CD4-positive, alpha-beta T cell treated with Interleukin-1 beta for 1 hour (primary cell): ENCODE measurements at regions not wholly inside any gene's neighbourhood (a gene's known extent, or its start where the extent isn't known, plus 50 kb on each side); places are given as distances from the start of the nearest gene placed in this dataset.
"Not testable (repeated sequence)": the region's sequence is repeated elsewhere in the genome, so short reads cannot be mapped to it uniquely, and the experiment has no call there.

ENCODE experiments used
- DNase-seq, 2 donors: peaks; one replicate each; pipeline ENCODE4 v3.0.0-alpha.2; 2020 to 2022

DNA sequence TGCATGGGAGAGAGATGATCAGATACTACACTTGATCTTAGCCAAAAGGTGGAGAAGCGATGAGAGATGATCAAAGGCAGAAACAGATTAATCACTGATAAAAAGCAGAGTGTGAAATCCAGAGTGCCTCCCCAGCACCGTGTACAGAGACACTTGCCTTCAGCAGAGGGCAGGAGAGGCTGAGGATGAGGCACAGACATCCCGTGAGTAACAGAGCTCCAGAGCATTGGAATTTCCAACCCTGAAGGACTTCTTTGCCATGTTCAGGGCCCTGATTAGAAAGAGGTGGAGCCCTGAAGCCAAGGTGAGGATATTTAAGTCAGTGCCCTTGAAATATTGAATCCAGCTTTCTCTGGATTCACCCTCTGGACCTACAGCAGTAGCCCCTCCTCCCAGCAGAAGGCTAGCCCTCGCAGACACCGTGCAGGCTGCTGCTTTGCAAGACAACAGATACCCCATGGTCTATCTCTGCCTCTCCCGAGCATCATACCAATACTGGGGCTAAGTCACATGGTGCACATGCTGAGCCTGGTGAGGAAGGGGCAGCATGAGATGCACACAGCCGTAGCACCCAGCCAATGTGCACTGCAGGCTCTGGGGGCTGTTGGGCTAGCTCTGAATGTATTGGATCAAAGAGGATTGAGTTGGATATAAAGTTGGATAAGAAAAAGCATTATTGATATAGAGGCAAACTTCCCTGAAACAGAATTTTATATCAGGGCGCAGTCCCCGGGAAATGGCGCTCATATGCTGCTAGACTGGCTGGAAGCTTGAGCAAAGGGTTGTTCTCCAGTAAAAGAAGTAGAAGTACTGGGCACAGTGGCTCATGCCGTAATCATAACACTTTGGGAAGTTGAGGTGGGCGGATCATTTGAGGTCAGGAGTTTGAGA lies 200.3 kb upstream of the B3GAT1 start:
- DNase-seq = no peak

DNA sequence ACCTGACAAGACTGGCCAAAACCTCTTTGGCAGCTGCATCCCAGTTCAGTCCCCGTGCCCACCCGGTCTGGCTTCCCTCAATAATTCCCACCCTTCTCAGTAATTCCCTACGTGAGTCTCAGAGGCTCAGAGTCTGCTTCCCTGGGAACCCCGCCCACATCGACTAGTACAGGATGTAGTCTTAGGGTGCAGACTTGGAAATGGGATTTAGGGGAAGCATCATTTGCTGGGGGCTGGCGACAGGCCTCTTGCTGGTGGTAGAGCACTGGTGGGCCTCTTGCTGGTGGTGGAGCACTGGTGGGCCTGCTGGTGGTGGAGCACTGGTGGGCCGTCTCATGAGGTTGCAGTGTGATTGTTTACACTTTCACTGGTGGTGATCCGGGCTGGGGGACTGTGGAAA lies 199.5 kb upstream of the B3GAT1 start:
- no peak for DNase-seq

DNA sequence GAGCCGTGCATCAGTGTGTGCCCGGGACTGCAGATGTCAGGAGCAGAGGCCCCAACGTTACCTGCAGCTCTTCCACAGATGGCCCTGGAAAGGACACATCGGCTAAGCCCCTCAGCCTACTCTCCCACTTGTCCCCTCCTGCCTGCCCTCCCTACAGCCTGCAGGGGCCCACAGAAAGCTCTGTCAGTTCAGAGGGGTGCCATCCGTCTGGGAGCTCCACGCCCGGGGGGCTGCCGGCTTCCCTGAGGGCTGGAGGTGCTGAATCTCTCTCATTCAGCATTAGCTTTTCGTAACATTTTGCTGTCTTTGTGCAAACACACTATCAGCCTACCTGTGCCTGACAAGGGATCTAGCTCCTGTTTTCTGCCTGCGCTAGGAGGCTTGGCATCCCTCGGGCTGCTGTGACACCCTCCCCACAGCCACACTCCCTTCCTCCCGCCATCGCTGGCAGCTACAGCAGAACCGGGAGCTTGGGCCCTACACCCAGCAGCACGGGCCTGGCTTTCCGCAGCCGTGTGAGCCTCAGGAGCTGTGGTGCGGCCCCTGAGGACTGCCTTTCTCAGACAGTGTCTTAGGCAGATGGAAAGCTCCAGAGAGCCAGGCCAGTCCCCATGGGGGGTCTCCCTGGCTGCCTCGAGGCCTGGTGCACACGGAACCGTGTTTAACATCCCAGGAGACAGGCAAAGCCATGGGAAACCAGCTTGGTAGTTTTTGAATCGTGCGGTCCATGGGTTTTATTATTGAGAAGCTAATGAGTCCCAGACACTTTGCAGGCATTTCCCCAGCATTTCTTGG lies 198.3 kb upstream of the B3GAT1 start:
- no peak for DNase-seq

- DNase-seq = no peak
Observed at GRCh38 chr11:134609361-134610115, 197.5 kb upstream of the B3GAT1 start.

DNA sequence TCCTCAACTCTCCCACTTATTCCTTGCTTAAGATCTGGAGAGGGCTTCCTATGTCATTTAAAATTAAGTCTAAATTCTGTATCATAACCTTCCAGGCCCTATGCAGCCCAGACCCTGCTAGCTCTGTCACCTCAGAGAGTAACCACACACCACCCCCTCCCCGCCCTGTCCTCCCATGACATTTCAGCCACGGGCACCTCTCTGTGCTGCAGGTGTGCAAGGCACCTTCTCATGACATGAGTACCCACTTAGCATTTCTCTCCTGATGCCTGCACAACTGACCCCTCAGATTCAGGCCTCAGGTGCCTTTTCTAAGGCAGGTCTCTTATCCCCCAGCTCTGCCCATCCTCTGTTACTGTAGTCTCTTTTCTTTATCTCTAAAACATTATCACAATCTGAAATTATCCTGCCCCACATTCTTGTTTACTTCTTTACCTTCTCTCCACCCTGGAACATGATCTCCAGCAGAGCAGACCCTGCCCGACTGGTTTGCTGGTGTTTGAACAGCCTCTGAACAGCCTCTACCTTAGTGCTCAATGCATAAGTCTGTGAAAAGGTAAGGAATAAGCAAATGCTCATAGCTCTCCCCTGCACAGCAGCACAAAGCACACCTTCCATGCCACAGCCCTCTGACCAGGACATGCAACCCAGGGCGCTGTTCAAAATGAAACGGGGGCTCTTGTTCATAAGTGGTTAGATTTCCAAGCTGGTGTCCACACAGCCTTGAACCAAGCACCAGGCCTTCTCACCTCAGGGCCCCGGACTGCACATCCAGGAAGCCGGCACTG lies 196.1 kb upstream of the B3GAT1 start:
- DNase-seq = no peak

DNA sequence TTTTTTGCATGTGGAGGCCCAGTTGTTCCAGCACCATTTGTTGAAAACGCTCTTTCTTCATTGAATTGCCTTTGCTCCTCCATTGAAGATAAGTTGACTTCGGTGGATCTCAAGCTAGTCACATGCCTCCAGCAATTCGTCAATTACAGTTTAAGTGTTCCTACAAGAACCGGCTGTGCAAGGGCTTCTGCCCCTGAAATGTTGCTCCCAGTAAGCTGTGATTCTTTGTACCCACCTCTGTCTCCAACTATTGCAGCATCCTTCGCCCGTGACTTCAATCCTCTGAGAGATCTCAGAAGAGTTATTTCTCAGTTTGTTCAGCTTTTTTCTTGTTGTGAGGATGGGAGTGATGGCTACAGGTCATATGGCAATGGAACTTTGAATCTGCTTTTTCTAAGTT lies 194.2 kb upstream of the B3GAT1 start:
- DNase-seq = no peak

GRCh38 chr11:134604886-134605285 lies 192.8 kb upstream of the B3GAT1 start:
- DNase-seq = no peak

DNA sequence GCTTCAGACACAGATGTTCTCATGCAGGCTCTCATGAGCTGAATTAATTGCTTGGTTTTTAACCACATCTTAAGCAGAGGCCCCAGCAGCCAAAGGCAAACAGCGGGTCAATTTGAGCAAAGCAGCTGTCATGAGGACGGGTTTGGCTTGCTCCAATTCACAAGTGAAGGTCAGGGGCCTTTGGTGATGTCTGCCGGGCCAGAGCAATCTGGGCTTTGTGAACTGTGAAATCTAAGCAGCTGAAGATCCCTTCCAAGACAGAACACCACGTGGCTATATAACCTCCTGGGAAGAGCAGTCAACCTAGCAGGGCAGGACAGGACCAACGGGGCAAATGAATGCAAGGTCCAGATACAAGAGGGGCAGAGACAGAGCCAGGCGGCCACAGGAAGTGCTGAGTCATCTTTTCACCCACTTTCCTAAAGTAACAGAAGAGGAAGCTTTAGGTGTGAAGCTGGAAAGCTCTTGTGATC lies 187.3 kb upstream of the B3GAT1 start:
- no peak for DNase-seq

DNA sequence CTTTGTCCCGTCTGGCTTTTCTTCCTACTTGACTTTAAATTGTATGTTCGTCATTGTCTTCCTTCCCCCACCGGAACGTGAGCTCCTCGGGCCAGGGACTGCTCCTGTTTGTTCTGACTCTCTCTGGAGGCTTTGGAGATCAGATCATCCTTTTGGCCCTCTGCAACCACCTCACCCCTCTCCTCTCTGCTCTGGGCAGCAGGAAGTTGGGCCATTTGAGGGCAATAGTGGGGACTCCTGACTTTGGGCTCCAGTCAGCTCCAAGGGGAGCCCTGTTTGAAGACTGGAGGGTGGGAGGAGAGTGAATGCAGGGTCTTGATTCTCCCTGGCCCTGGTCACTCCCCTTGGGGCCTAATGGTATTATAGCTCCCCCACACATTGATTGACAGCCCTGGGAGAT lies 186.3 kb upstream of the B3GAT1 start:
- DNase-seq = no peak

DNA sequence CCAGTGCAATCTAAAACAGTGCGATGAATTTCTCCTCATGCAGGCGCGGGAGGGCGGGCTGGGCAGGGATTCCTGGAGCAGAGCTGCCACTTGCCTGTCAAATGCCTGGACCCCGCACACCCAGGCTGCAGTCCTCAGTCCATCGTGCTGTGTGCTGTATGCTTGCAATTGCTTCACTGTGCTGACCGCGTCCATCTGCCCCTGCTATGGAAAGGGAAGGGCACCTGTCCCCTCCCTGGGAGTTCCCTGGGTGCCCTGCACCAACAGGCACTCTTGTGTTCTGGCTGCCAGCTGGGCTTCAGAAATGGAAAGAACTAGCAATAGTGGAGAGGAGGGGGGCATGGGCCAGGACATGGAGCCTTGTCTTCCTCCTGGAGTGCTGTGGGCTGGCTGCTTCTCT lies 185.4 kb upstream of the B3GAT1 start:
- no peak for DNase-seq

DNA sequence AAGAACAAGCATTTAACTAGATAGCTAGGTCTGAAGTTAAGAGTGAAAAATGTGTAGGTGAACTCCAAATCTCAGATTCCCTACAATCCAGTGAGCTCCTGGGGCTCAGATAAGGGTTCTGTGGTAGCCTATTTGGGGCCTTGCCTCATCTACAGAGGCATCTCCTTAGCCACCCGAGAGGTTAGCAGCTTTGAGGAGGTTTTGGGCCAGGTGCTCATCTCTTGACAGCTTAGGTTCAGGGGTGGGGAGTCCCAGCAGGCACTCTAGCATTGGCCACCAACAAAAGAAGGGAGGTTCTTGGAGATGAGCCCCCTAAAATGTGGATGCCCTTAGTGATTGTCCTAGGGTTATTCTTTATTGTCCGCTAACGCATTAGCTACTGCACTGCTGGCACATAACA lies 184.4 kb upstream of the B3GAT1 start:
- no peak for DNase-seq

DNA sequence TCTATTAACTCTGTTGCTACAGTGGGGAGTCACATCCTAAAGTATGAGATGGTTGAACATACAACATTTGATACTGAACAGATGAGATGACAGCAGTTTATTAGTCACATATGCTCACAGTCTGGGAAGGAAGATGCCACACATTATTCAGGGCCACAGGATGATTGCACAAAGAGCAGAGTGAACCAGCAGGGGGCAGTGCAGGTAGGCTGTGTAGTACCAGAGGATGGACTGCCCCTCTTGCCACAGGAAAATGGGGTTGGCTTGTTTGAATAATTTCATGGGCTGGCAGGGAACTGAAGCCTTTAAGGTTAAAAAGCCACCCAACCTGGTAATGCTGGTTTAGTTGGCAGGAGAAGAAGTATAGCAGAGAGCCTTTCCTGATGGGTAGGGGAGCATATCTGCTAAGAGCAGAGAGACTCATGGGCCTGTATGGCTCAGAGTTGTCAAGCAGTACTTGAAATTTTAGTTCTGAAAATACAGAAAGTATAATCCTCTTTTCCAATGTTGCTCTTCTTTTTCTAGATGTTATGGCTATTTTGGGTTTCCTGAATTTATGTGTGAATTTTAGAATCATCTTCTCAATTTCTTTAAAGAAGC lies 180.4 kb upstream of the B3GAT1 start:
- DNase-seq = peak in 1 of 2 donors; percentile 24

- no peak for DNase-seq
Observed at GRCh38 chr11:134591338-134591737, 179.3 kb upstream of the B3GAT1 start.

DNA sequence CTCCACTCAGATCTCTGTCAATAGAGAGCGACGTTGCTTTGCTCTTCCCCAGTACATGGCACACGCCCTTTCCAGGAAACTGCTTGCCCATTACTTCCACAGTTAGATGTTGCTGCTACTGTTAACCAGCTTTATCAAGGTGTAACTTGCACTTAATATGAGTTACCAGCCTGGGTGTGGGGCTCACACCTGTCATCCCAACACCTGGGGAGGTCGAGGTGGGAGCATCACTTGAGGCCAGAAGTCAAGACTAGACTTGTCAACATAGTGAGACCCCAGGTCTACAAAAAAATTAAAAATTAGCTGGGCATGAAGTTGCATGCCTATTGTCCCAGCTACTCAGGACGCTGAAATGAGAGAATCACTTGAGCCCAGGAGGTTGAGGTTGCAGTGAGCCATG lies 177.1 kb upstream of the B3GAT1 start:
- no peak for DNase-seq

GRCh38 chr11:134588460-134589110 lies 176.5 kb upstream of the B3GAT1 start:
- not testable (repeated sequence) for DNase-seq

GRCh38 chr11:134587345-134587744 lies 175.3 kb upstream of the B3GAT1 start:
- no peak for DNase-seq

DNA sequence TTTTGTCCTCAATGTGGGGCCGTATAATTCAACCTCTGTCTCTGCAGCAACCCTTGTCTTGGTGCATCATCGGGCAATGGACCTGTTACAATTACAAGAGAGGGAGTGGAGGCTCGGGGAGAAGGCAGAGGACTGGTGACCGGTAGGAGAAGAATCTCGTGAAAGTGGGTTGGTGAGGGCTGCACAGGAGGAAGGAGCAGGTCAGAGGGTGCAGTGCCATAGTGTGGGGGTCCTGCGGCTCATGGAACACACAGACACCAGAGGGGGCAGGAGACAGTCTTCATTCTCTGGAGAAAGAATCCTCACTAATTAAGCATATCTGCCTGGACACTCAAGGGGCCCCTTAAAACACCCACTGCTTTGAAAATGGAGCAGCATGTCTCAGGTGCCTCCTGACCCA lies 174.7 kb upstream of the B3GAT1 start:
- no peak for DNase-seq

DNA sequence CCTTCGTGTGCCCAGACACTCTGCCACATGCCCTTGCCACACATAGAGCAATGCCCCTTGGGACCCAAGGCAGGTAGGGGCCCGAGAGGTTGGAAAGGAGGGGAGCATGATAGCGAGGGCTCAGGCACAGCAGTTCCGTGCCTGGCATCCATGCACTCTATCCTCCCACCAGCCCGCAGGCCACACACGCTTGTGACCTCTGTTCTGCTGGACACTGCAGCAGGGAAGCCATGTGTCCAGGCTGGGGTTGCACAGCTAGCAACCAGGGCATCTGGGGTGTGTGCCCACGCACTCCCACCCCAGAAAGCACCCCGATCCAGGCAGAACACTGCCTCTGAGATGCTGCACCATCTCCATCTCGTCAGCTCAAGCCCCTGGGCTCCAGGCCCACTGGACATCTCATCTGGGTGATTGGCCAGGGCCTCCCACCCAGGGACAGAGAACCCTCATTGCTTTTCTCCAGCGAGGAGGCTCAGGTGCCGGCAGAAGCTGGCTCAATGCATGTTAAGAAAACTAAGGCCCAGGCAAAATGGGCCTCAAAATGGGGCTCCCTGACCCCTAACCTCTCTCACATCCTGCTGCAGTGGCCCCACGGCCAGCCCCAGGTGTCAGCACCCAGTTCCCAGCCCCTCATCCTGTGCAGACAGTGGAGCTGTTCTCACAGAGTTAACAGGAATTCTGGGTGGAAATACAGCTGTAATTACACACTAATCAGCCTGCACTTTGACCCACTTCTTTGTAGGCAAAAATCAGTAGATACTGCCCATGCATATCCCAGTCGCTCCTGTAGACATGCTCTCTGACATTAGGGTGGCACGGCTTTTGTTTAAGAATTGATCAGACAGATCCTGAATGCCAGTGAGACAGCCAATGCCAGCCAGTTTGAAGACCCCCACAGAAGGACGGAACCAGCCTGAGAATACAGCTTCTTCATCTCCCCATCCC lies 173.9 kb upstream of the B3GAT1 start:
- DNase-seq = no peak

DNA sequence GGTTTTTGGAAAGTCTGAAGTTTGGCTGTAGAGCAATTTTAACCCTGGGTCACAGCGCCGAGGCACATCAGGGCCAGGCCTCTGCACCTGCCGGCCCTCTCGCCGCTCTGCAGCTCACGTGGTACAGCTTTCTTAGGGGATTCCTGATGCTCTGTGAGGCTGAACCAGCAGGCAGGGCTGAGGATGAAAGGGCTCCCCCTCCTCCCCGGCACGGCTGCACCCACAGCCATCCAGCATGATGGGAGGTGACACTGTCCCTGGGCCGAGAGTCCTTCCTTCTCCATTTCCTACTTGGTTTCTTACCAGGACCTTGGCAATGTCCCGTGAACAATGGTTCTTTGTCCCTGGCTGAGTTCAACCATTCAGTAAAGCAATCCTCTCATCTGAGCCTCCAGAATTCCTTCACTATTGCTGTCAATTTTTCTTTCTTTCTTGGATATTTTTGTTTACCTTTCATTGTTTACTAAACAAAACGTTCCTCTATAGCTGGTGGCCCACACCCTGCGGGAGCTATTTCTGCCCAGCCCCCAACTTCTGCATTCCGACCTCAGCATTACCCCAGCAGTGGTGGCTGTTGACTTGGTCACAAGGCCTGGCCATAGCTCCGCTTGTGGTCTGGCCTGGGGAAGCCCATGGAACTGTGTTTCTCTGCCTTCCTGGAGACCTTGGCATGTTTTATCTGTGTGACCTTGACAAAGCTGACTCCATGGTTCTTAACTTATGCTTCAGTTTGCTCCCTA lies 172.8 kb upstream of the B3GAT1 start:
- DNase-seq = no peak
